ENCODE measurements at regions not wholly inside any gene's neighbourhood (a gene's known extent, or its start where the extent isn't known, plus 50 kb on each side); places are given as distances from the start of the nearest gene placed in this dataset.
A peak's percentile ranks its signal among the peaks of the same experiment; 100 is the strongest.

DNA sequence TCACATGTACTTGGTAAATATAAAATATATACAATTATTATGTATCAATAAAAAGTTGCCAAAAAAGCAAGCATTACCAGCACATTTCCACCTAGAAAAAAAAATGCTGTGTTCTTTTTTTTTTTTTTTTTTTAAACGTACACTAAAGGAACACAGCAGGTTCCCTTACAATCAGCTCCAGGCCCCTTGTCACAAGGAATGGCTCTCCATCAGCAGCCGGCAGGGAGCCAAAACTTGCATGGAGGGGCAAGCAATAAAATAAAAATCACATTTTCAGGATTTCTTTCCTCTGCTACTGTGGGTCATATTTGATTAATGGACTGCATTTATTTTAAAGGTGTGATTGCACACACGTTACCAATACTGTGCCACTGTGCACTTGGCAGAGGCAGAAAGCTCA lies 460.3 kb downstream of the GPAT3 start:
- Histone ChIP-seq H3K4me1 (ENCODE audit: insufficient read depth) (peaks cover 9% of the 10 kb centered on the region), H3K27ac (ENCODE audit: low read depth) (no peak overlapping the region), H3K36me3 (ENCODE audit: insufficient read depth) (no peaks in the 10 kb centered on the region), H3K4me2 (no peak overlapping the region), H3K79me2 (replicated peaks; ENCODE audit: insufficient read depth) (no peaks in the 10 kb centered on the region), H2AFZ (no peak overlapping the region), H4K20me1 (replicated peaks; ENCODE audit: insufficient read depth) (no peaks in the 10 kb centered on the region), H3F3A (replicated peaks; ENCODE audit: low read depth) (no peaks in the 10 kb centered on the region), H3K9me2 (ENCODE audit: insufficient read depth) (no peaks in the 10 kb centered on the region), H3K27me3 (ENCODE audit: insufficient read depth) (no peaks in the 10 kb centered on the region), H3K4me3 (no peak overlapping the region)
- Mint-ChIP-seq H3K9me3 (no peaks in the 10 kb centered on the region; the same call in 2 of the 3 replicates), H3K27me3 (ENCODE audit: insufficient read depth, low read depth, poor library complexity) (no peaks in the 10 kb centered on the region), H3K4me1 (peaks cover 16% of the 10 kb centered on the region), H3K27ac (no peak overlapping the region), H3K4me3 (no peak overlapping the region), H3K36me3 (ENCODE audit: low read depth) (0 out of 3 replicates have a peak, but pooled peaks cover 2% of the 10 kb centered on the region)
- no peak for TF ChIP-seq CREB1 (CRISPR knock-in tag; IDR thresholded peaks at IDR 0.05; ENCODE audit: low read depth)
- TF ChIP-seq ZNF114 (CRISPR knock-in tag; IDR thresholded peaks at IDR 0.05), result no peak
- TF ChIP-seq, protein P1, sequence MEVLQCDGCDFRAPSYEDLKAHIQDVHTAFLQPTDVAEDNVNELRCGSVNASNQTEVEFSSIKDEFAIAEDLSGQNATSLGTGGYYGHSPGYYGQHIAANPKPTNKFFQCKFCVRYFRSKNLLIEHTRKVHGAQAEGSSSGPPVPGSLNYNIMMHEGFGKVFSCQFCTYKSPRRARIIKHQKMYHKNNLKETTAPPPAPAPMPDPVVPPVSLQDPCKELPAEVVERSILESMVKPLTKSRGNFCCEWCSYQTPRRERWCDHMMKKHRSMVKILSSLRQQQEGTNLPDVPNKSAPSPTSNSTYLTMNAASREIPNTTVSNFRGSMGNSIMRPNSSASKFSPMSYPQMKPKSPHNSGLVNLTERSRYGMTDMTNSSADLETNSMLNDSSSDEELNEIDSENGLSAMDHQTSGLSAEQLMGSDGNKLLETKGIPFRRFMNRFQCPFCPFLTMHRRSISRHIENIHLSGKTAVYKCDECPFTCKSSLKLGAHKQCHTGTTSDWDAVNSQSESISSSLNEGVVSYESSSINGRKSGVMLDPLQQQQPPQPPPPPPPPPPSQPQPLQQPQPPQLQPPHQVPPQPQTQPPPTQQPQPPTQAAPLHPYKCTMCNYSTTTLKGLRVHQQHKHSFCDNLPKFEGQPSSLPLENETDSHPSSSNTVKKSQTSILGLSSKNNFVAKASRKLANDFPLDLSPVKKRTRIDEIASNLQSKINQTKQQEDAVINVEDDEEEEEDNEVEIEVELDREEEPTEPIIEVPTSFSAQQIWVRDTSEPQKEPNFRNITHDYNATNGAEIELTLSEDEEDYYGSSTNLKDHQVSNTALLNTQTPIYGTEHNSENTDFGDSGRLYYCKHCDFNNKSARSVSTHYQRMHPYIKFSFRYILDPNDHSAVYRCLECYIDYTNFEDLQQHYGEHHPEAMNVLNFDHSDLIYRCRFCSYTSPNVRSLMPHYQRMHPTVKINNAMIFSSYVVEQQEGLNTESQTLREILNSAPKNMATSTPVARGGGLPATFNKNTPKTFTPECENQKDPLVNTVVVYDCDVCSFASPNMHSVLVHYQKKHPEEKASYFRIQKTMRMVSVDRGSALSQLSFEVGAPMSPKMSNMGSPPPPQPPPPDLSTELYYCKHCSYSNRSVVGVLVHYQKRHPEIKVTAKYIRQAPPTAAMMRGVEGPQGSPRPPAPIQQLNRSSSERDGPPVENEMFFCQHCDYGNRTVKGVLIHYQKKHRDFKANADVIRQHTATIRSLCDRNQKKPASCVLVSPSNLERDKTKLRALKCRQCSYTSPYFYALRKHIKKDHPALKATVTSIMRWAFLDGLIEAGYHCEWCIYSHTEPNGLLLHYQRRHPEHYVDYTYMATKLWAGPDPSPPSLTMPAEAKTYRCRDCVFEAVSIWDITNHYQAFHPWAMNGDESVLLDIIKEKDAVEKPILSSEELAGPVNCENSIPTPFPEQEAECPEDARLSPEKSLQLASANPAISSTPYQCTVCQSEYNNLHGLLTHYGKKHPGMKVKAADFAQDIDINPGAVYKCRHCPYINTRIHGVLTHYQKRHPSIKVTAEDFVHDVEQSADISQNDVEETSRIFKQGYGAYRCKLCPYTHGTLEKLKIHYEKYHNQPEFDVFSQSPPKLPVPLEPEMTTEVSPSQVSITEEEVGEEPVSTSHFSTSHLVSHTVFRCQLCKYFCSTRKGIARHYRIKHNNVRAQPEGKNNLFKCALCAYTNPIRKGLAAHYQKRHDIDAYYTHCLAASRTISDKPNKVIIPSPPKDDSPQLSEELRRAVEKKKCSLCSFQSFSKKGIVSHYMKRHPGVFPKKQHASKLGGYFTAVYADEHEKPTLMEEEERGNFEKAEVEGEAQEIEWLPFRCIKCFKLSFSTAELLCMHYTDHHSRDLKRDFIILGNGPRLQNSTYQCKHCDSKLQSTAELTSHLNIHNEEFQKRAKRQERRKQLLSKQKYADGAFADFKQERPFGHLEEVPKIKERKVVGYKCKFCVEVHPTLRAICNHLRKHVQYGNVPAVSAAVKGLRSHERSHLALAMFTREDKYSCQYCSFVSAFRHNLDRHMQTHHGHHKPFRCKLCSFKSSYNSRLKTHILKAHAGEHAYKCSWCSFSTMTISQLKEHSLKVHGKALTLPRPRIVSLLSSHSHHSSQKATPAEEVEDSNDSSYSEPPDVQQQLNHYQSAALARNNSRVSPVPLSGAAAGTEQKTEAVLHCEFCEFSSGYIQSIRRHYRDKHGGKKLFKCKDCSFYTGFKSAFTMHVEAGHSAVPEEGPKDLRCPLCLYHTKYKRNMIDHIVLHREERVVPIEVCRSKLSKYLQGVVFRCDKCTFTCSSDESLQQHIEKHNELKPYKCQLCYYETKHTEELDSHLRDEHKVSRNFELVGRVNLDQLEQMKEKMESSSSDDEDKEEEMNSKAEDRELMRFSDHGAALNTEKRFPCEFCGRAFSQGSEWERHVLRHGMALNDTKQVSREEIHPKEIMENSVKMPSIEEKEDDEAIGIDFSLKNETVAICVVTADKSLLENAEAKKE (CRISPR knock-in tag; IDR thresholded peaks at IDR 0.05), result no peak
- no peak for TF ChIP-seq NANOG (IDR thresholded peaks at IDR 0.05; ENCODE audit: borderline replicate concordance)
- no peak for TF ChIP-seq POLR2AphosphoS5 (IDR thresholded peaks at IDR 0.05; ENCODE audit: low read depth)
- no peak for TF ChIP-seq ZNF331 (CRISPR knock-in tag; IDR thresholded peaks at IDR 0.05; ENCODE audit: low read depth)
- TF ChIP-seq, protein P2, sequence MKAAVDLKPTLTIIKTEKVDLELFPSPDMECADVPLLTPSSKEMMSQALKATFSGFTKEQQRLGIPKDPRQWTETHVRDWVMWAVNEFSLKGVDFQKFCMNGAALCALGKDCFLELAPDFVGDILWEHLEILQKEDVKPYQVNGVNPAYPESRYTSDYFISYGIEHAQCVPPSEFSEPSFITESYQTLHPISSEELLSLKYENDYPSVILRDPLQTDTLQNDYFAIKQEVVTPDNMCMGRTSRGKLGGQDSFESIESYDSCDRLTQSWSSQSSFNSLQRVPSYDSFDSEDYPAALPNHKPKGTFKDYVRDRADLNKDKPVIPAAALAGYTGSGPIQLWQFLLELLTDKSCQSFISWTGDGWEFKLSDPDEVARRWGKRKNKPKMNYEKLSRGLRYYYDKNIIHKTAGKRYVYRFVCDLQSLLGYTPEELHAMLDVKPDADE (IDR thresholded peaks at IDR 0.05), result no peak
- TF ChIP-seq, protein P3, sequence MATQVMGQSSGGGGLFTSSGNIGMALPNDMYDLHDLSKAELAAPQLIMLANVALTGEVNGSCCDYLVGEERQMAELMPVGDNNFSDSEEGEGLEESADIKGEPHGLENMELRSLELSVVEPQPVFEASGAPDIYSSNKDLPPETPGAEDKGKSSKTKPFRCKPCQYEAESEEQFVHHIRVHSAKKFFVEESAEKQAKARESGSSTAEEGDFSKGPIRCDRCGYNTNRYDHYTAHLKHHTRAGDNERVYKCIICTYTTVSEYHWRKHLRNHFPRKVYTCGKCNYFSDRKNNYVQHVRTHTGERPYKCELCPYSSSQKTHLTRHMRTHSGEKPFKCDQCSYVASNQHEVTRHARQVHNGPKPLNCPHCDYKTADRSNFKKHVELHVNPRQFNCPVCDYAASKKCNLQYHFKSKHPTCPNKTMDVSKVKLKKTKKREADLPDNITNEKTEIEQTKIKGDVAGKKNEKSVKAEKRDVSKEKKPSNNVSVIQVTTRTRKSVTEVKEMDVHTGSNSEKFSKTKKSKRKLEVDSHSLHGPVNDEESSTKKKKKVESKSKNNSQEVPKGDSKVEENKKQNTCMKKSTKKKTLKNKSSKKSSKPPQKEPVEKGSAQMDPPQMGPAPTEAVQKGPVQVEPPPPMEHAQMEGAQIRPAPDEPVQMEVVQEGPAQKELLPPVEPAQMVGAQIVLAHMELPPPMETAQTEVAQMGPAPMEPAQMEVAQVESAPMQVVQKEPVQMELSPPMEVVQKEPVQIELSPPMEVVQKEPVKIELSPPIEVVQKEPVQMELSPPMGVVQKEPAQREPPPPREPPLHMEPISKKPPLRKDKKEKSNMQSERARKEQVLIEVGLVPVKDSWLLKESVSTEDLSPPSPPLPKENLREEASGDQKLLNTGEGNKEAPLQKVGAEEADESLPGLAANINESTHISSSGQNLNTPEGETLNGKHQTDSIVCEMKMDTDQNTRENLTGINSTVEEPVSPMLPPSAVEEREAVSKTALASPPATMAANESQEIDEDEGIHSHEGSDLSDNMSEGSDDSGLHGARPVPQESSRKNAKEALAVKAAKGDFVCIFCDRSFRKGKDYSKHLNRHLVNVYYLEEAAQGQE (IDR thresholded peaks at IDR 0.05; ENCODE audit: unreplicated experiment), result no peak
- no peak for TF ChIP-seq EZH2phosphoT487 (IDR thresholded peaks at IDR 0.05; ENCODE audit: unreplicated experiment)
- no peak for TF ChIP-seq EZH2 (IDR thresholded peaks at IDR 0.05; ENCODE audit: low read depth, unreplicated experiment)
- TF ChIP-seq JUNB (IDR thresholded peaks at IDR 0.05; ENCODE audit: unreplicated experiment), result no peak
- TF ChIP-seq, protein P4, sequence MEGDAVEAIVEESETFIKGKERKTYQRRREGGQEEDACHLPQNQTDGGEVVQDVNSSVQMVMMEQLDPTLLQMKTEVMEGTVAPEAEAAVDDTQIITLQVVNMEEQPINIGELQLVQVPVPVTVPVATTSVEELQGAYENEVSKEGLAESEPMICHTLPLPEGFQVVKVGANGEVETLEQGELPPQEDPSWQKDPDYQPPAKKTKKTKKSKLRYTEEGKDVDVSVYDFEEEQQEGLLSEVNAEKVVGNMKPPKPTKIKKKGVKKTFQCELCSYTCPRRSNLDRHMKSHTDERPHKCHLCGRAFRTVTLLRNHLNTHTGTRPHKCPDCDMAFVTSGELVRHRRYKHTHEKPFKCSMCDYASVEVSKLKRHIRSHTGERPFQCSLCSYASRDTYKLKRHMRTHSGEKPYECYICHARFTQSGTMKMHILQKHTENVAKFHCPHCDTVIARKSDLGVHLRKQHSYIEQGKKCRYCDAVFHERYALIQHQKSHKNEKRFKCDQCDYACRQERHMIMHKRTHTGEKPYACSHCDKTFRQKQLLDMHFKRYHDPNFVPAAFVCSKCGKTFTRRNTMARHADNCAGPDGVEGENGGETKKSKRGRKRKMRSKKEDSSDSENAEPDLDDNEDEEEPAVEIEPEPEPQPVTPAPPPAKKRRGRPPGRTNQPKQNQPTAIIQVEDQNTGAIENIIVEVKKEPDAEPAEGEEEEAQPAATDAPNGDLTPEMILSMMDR (conservative IDR thresholded peaks at IDR 0.05; ENCODE audit: low read depth in 2 of 2), result no peak
- no peak for TF ChIP-seq STAT1 (IDR thresholded peaks at IDR 0.05; ENCODE audit: unreplicated experiment)
- ATAC-seq, result peak; percentile 62
- DNase-seq (ENCODE audit: low spot score), result peak; percentile 19

Measured in GM23338 (cell line).